Stomach smooth muscle (tissue), 2 donors: ENCODE measurements at regions not wholly inside any gene's neighbourhood (a gene's known extent, or its start where the extent isn't known, plus 50 kb on each side); places are given as distances from the start of the nearest gene placed in this dataset.

Experiments used
- H3K27ac ChIP-seq: one replicate; pipeline ENCODE4 v1.7.0; 2013; ENCODE audit warnings: mild to moderate bottlenecking, low read length, inconsistent platforms
- H3K27me3 ChIP-seq, 2 donors: one replicate each; pipeline ENCODE4 v1.7.0; 2013; ENCODE audit warnings: low read length in 2 of 2; ENCODE audit not compliant: insufficient read depth in 2 of 2, control insufficient read depth in 1 of 2
- H3K36me3 ChIP-seq, 2 donors: one replicate each; pipeline ENCODE4 v1.7.0; 2013; ENCODE audit warnings: low read length in 2 of 2; ENCODE audit not compliant: control insufficient read depth in 2 of 2, insufficient read depth in 2 of 2
- H3K4me1 ChIP-seq: one replicate; pipeline ENCODE4 v1.7.0; 2013; ENCODE audit warnings: low read length; ENCODE audit not compliant: control insufficient read depth, insufficient read depth
- H3K4me3 ChIP-seq, 2 donors: one replicate each; pipeline ENCODE4 v1.7.0; 2013; ENCODE audit warnings: low read length in 2 of 2
- H3K9ac ChIP-seq, 2 donors: one replicate each; pipeline ENCODE4 v1.7.0; 2013; ENCODE audit warnings: low read length in 2 of 2, mild to moderate bottlenecking in 1 of 2
- H3K9me3 ChIP-seq, 2 donors: one replicate each; pipeline ENCODE4 v1.7.0; 2013; ENCODE audit warnings: low read length in 2 of 2; ENCODE audit not compliant: control insufficient read depth in 2 of 2
- donor health status: healthy.
- donor health status: Pancreatic carcinoma.

GRCh38 chr4:124053872-124054538 is 657.4 kb downstream of the SPRY1 start:
- Histone ChIP-seq H3K27me3 (no peaks in the 10 kb centered on the region), H3K9me3 (no peaks in the 10 kb centered on the region), H3K9ac (no peak overlapping the region), H3K4me1 (no peaks in the 10 kb centered on the region), H3K36me3 (no peaks in the 10 kb centered on the region), H3K27ac (no peak overlapping the region), H3K4me3 (no peak overlapping the region)

- no peak overlapping the region for H3K27ac ChIP-seq
Observed at GRCh38 chr4:124055336-124055735, 657.2 kb downstream of the ANKRD50 start.

GRCh38 chr4:124055896-124056295 is 656.6 kb downstream of the ANKRD50 start:
- Histone ChIP-seq H3K9me3 (no peaks in the 10 kb centered on the region), H3K4me3 (no peak overlapping the region), H3K4me1 (peaks cover 4% of the 10 kb centered on the region), H3K27ac (no peak overlapping the region), H3K9ac (no peak overlapping the region), H3K36me3 (no peaks in the 10 kb centered on the region), H3K27me3 (no peaks in the 10 kb centered on the region)

More at GRCh38 chr4:124055336-124055735, 657.2 kb downstream of the ANKRD50 start:
- H3K27me3 ChIP-seq: no peaks in the 10 kb centered on the region
- no peak overlapping the region for H3K4me3 ChIP-seq
- no peak overlapping the region for H3K9ac ChIP-seq
- peaks cover 1% of the 10 kb centered on the region for H3K4me1 ChIP-seq
- H3K9me3 ChIP-seq: no peaks in the 10 kb centered on the region
- no peaks in the 10 kb centered on the region for H3K36me3 ChIP-seq

- peaks cover 4% of the 10 kb centered on the region for H3K4me1 ChIP-seq
- H3K4me3 ChIP-seq: no peak overlapping the region
Observed at GRCh38 chr4:124060261-124060918, 652.1 kb downstream of the ANKRD50 start.

GRCh38 chr4:124061413-124061812 is 651.1 kb downstream of the ANKRD50 start:
- Histone ChIP-seq H3K9me3 (no peaks in the 10 kb centered on the region), H3K4me1 (peaks cover 4% of the 10 kb centered on the region), H3K27me3 (no peaks in the 10 kb centered on the region), H3K9ac (no peak overlapping the region), H3K4me3 (no peak overlapping the region), H3K36me3 (no peaks in the 10 kb centered on the region), H3K27ac (no peak overlapping the region)

More at GRCh38 chr4:124060261-124060918, 652.1 kb downstream of the ANKRD50 start:
- H3K36me3 ChIP-seq: no peaks in the 10 kb centered on the region
- H3K27me3 ChIP-seq: no peaks in the 10 kb centered on the region
- peak overlapping the region; percentile 37 for H3K27ac ChIP-seq
- H3K9me3 ChIP-seq: no peaks in the 10 kb centered on the region
- H3K9ac ChIP-seq: peak overlapping the region in 1 of 2 donors; percentile 46

- Histone ChIP-seq H3K27ac (no peak overlapping the region), H3K4me3 (no peak overlapping the region), H3K36me3 (no peaks in the 10 kb centered on the region), H3K9ac (no peak overlapping the region), H3K9me3 (peaks cover 0 to 5% of the 10 kb centered on the region in 2 donors), H3K4me1 (peaks cover 2% of the 10 kb centered on the region), H3K27me3 (no peaks in the 10 kb centered on the region)
Observed at GRCh38 chr4:124065422-124065821, 647.1 kb downstream of the ANKRD50 start.

- Histone ChIP-seq H3K4me3 (no peak overlapping the region), H3K4me1 (no peaks in the 10 kb centered on the region), H3K9ac (no peak overlapping the region), H3K27me3 (no peaks in the 10 kb centered on the region), H3K9me3 (peaks cover 1 to 7% of the 10 kb centered on the region in 2 donors), H3K27ac (no peak overlapping the region), H3K36me3 (no peaks in the 10 kb centered on the region)
Observed at GRCh38 chr4:124065936-124066335, 646.6 kb downstream of the ANKRD50 start.

GRCh38 chr4:124066595-124066994 is 645.9 kb downstream of the ANKRD50 start:
- H3K36me3 ChIP-seq: no peaks in the 10 kb centered on the region
- H3K4me1 ChIP-seq: no peaks in the 10 kb centered on the region
- no peak overlapping the region for H3K27ac ChIP-seq
- H3K4me3 ChIP-seq: no peak overlapping the region
- H3K27me3 ChIP-seq: no peaks in the 10 kb centered on the region
- no peak overlapping the region for H3K9ac ChIP-seq
- H3K9me3 ChIP-seq: peaks cover 4 to 10% of the 10 kb centered on the region in 2 donors

- Histone ChIP-seq H3K4me1 (no peaks in the 10 kb centered on the region), H3K9me3 (peaks cover 4 to 10% of the 10 kb centered on the region in 2 donors), H3K4me3 (no peak overlapping the region), H3K36me3 (no peaks in the 10 kb centered on the region), H3K9ac (no peak overlapping the region), H3K27me3 (no peaks in the 10 kb centered on the region), H3K27ac (no peak overlapping the region)
Observed at GRCh38 chr4:124067046-124067445, 645.5 kb downstream of the ANKRD50 start.

GRCh38 chr4:124070688-124071484 is 641.6 kb downstream of the ANKRD50 start:
- H3K36me3 ChIP-seq: no peaks in the 10 kb centered on the region
- no peak overlapping the region for H3K9ac ChIP-seq
- no peak overlapping the region for H3K4me3 ChIP-seq
- H3K27me3 ChIP-seq: no peaks in the 10 kb centered on the region
- H3K4me1 ChIP-seq: no peaks in the 10 kb centered on the region
- H3K9me3 ChIP-seq: peaks cover 4 to 10% of the 10 kb centered on the region in 2 donors
- H3K27ac ChIP-seq: no peak overlapping the region
